ENCODE measurements at regions not wholly inside any gene's neighbourhood (a gene's known extent, or its start where the extent isn't known, plus 50 kb on each side); places are given as distances from the start of the nearest gene placed in this dataset.

DNA sequence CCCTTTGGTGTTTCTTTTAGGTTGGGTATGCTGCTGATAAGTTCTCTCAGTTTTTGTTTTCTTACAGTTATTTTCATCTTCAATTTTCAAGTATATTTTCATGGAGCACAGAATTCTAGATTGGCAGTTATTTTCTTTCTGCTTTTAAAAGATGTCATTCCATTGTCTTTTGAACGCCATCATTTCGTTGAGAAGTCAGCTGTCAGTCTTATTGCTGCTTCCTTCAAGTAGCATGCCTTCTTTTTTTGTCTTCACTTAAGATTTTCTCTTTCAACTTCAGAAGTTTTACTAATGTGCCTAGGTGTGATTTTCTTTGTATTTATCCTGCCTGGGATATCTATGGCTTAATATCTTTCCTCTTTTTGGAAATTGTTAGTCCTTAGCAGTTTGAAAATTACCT, 262.2 kb upstream of the PMFBP1 start:
- no peak for DNase-seq
- H3K27ac ChIP-seq, result no peak overlapping the region
- TF ChIP-seq CTCF (IDR thresholded peaks at IDR 0.05 in 8 of 11, conservative IDR thresholded peaks at IDR 0.05 in 3 of 11) (no peak), POLR2A (IDR thresholded peaks at IDR 0.05) (no peak), POLR2AphosphoS5 (IDR thresholded peaks at IDR 0.05) (no peak)
- no peaks in the 10 kb centered on the region for H3K27me3 ChIP-seq (replicated peaks in 1 of 7)
- no peak overlapping the region for H3K4me3 ChIP-seq
- 85 to 99% (median 97%) methylated on average over 2 of the region's 2 CpGs for WGBS, 5 donors
- no peaks in the 10 kb centered on the region for H3K36me3 ChIP-seq
- peaks cover 7 to 41% (median 34%) of the 10 kb centered on the region in 8 donors for H3K9me3 ChIP-seq
- intact Hi-C loops (cut with DNase I; ENCODE audit: low total_unique reads), result no loop called here
- no peaks in the 10 kb centered on the region for H3K4me1 ChIP-seq

- 89 to 95% (median 91%) methylated on average over 2 of the region's 2 CpGs for WGBS, 5 donors
These were observed 258.2 kb upstream of the PMFBP1 start for GRCh38 chr16:72430121-72430520.

DNA sequence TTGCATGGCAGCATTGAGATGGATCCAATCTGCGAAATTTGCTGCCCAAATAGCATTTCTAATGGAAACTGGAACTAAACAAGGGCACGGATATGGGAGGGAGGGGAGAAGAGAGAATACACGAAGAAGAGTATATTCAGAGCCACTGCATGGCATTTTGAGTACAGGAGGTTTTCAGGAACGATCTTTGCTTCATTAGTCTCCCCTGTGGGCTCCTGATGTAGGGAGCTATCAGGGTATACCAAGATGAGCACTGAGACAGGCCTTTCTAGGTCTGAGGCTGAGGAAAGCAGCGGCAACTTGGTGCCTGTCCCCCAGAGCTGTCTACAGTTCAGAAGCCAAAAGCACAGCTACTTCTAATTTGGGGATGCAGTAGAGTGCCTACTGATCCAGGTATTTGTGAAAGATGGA, 257.7 kb upstream of the PMFBP1 start:
- WGBS, 5 donors, result 82 to 94% (median 91%) methylated on average over 5 of the region's 5 CpGs
- Histone ChIP-seq H3K4me3 (no peak overlapping the region), H3K27ac (no peak overlapping the region), H3K27me3 (replicated peaks in 1 of 7) (no peaks in the 10 kb centered on the region), H3K4me1 (no peaks in the 10 kb centered on the region), H3K9me3 (peaks cover 6 to 29% (median 19%) of the 10 kb centered on the region in 8 donors), H3K36me3 (peaks cover 0 to 8% (median 0%) of the 10 kb centered on the region in 6 donors)
- DNase-seq, result no peak
- intact Hi-C loops (cut with DNase I; ENCODE audit: low total_unique reads), result no loop called here
- no peak for TF ChIP-seq POLR2A (IDR thresholded peaks at IDR 0.05)
- no peak for TF ChIP-seq CTCF (IDR thresholded peaks at IDR 0.05 in 8 of 11, conservative IDR thresholded peaks at IDR 0.05 in 3 of 11)
- TF ChIP-seq POLR2AphosphoS5 (IDR thresholded peaks at IDR 0.05), result no peak

More at GRCh38 chr16:72430121-72430520, 258.2 kb upstream of the PMFBP1 start:
- H3K36me3 ChIP-seq, result peaks cover 0 to 8% (median 0%) of the 10 kb centered on the region in 6 donors
- H3K4me1 ChIP-seq, result no peaks in the 10 kb centered on the region
- H3K4me3 ChIP-seq, result no peak overlapping the region
- DNase-seq, result no peak
- H3K27ac ChIP-seq, result no peak overlapping the region
- peaks cover 7 to 29% (median 23%) of the 10 kb centered on the region in 8 donors for H3K9me3 ChIP-seq
- intact Hi-C loops (cut with DNase I; ENCODE audit: low total_unique reads), result no loop called here
- no peaks in the 10 kb centered on the region for H3K27me3 ChIP-seq (replicated peaks in 1 of 7)
- no peak for TF ChIP-seq POLR2A (IDR thresholded peaks at IDR 0.05)
- TF ChIP-seq CTCF (IDR thresholded peaks at IDR 0.05 in 8 of 11, conservative IDR thresholded peaks at IDR 0.05 in 3 of 11), result no peak
- TF ChIP-seq POLR2AphosphoS5 (IDR thresholded peaks at IDR 0.05), result no peak

DNA sequence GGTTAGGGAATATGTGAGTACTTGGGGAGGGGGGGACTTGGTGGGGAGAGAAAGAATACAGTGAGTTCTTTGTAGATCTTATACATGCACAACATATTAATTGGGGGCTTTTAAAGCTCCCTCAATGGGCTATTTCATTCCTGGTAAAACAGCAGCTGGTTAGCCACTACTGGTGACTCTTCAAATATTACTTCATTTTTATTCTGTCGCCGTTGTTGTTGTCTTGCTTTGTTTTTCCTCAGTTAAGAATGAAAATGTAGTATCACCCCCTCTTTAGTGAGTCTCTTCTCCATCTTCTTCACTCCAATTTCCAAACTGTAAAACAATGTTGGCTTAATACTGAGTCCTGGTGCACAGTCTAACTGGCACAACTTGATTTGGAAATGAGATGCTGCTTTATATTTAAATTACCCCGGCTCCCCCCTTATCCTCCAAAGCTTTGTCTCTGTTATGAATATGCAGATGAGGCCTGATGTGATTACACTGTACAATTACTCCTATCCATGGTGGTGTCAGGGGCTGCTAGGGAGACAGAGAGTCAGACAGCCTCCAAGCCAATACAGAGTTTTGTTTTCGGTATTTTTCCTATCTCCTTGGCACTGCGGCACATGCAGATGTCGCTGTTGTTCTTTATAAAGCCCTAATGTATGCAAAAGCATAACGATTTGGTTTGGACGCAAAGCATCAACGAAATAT, 256.9 kb upstream of the PMFBP1 start:
- no peak overlapping the region for H3K4me3 ChIP-seq
- H3K9me3 ChIP-seq, result peaks cover under 1 to 29% (median 17%) of the 10 kb centered on the region in 8 donors
- no peak for DNase-seq
- WGBS, 5 donors, result 94 to 97% (median 95%) methylated on average over 9 of the region's 9 CpGs
- no peaks in the 10 kb centered on the region for H3K4me1 ChIP-seq
- intact Hi-C loops (cut with DNase I; ENCODE audit: low total_unique reads), result no loop called here
- TF ChIP-seq POLR2AphosphoS5 (IDR thresholded peaks at IDR 0.05) (no peak), CTCF (IDR thresholded peaks at IDR 0.05 in 8 of 11, conservative IDR thresholded peaks at IDR 0.05 in 3 of 11) (no peak), POLR2A (IDR thresholded peaks at IDR 0.05) (no peak)
- peaks cover 0 to 8% (median 0%) of the 10 kb centered on the region in 6 donors for H3K36me3 ChIP-seq
- H3K27me3 ChIP-seq (replicated peaks in 1 of 7), result no peaks in the 10 kb centered on the region
- no peak overlapping the region for H3K27ac ChIP-seq
